A673 (cell line): ENCODE measurements at regions not wholly inside any gene's neighbourhood (a gene's known extent, or its start where the extent isn't known, plus 50 kb on each side); places are given as distances from the start of the nearest gene placed in this dataset.

Experiments
- BruUV-seq: library from RNA; stranded (reverse); fragments of 400-500 nt; replicated peaks from 2 replicates; lab custom pipeline; 2021; lab: Mats Ljungman, UMichigan
- CTCF ChIA-PET: fragments of 300-600 bp; sonication (Branson Sonifier 250); formaldehyde crosslinking; loops from one replicate; lab custom pipeline; 2022; ENCODE audit warnings: antibody characterized with exemption; lab: Charles Lee
- POLR2A ChIA-PET: fragments of 300-600 bp; sonication (Branson Sonifier 250); formaldehyde crosslinking; loops from one replicate; lab custom pipeline; 2022; ENCODE audit warnings: antibody characterized with exemption; ENCODE audit not compliant: low non-redundant PET; lab: Charles Lee
- DNase-seq: peaks from one replicate; pipeline ENCODE4 v3.0.0-alpha.2; 2015; ENCODE audit warnings: low spot score
- H3K27ac ChIP-seq: fragments of 200-600 bp; sonication (generic); 2 replicates; pipeline ENCODE4 v1.5.1; 2016; ENCODE audit warnings: mixed run types, low read depth, mild to moderate bottlenecking, mixed read lengths, antibody characterized with exemption, low read length; ENCODE audit not compliant: poor library complexity, severe bottlenecking
- H3K27me3 ChIP-seq: fragments of 200-600 bp; sonication (generic); replicated peaks from 2 replicates; pipeline ENCODE4 v1.6.1; 2017; ENCODE audit warnings: mixed run types, low read depth, mild to moderate bottlenecking, mixed read lengths, antibody characterized with exemption, low read length; ENCODE audit not compliant: insufficient read depth, poor library complexity
- H3K36me3 ChIP-seq: fragments of 200-600 bp; sonication (generic); 2 replicates; pipeline ENCODE4 v1.6.1; 2016; ENCODE audit warnings: mixed run types, mild to moderate bottlenecking, mixed read lengths, antibody characterized with exemption, low read length; ENCODE audit not compliant: insufficient read depth, poor library complexity, severe bottlenecking
- H3K4me1 ChIP-seq: fragments of 200-600 bp; sonication (generic); 2 replicates; pipeline ENCODE4 v1.6.1; 2017; ENCODE audit warnings: mixed run types, mild to moderate bottlenecking, mixed read lengths, antibody characterized with exemption, low read length; ENCODE audit not compliant: insufficient read depth, poor library complexity, severe bottlenecking
- H3K4me3 ChIP-seq: fragments of 200-600 bp; sonication (generic); 2 replicates; pipeline ENCODE4 v1.5.1; 2016; ENCODE audit warnings: low read depth, mixed run types, mild to moderate bottlenecking, mixed read lengths, low read length; ENCODE audit not compliant: poor library complexity, severe bottlenecking
- H3K9me3 ChIP-seq: fragments of 200-600 bp; sonication (generic); 2 replicates; pipeline ENCODE4 v1.6.1; 2016; ENCODE audit warnings: mixed run types, low read depth, mild to moderate bottlenecking, mixed read lengths, antibody characterized with exemption, low read length; ENCODE audit not compliant: poor library complexity, severe bottlenecking
- CTCF ChIP-seq: fragments of 300-800, 200-600 bp; sonication (generic); conservative IDR thresholded peaks from 2 replicates; pipeline ENCODE4 v1.5.1; 2017; ENCODE audit warnings: low read depth, mild to moderate bottlenecking, antibody characterized with exemption, low read length, moderate library complexity, mixed read lengths
- EZH2 ChIP-seq: fragments of 200-600 bp; sonication (generic); IDR thresholded peaks from 2 replicates; pipeline ENCODE4 v1.6.1; 2017; ENCODE audit warnings: borderline replicate concordance, low read depth, mild to moderate bottlenecking, mixed read lengths, antibody characterized with exemption, low read length; ENCODE audit not compliant: poor library complexity, severe bottlenecking
- intact Hi-C: fragments of 100-400 bp; cut with micrococcal nuclease; formaldehyde crosslinking; loops from one replicate; pipeline ENCODE4 v1.10.0; 2022; ENCODE audit not compliant: unreplicated experiment

- no TSS peak for BruUV-seq
- POLR2A ChIA-PET, result interaction anchor here (0.5 kb wide), 1 partner anchor 19 kb away, joined by 4 read pairs; no protein-coding TSS in a partner anchor
- TF ChIP-seq EZH2, result no peak
- TF ChIP-seq CTCF, result no peak
- H3K27me3 ChIP-seq, result no peaks in the 10 kb centered on the region
- intact Hi-C loops, result loop anchor here (5.0 kb wide), 1 partner anchor 68 kb away; no protein-coding TSS in a partner anchor
- H3K4me3 ChIP-seq, result no peak overlapping the region
- CTCF ChIA-PET, result no interaction called here
- H3K36me3 ChIP-seq, result no peaks in the 10 kb centered on the region
- DNase-seq, result no peak
- peaks cover 4% of the 10 kb centered on the region for H3K9me3 ChIP-seq
- H3K4me1 ChIP-seq, result peaks cover 49% of the 10 kb centered on the region
- no peak overlapping the region for H3K27ac ChIP-seq
These were observed 262.3 kb downstream of the PTBP2 start for GRCh38 chr1:96983866-96984265.

GRCh38 chr1:96987186-96987703, 265.7 kb downstream of the PTBP2 start:
- ChIA-PET CTCF (no interaction called here), POLR2A (no interaction called here)
- Histone ChIP-seq H3K36me3 (no peaks in the 10 kb centered on the region), H3K4me1 (peaks cover 15% of the 10 kb centered on the region), H3K4me3 (no peak overlapping the region), H3K27me3 (no peaks in the 10 kb centered on the region), H3K9me3 (peaks cover 4% of the 10 kb centered on the region), H3K27ac (no peak overlapping the region)
- DNase-seq, result no peak
- BruUV-seq, result no TSS peak
- no peak for TF ChIP-seq EZH2
- no peak for TF ChIP-seq CTCF
- intact Hi-C loops, result no loop called here

GRCh38 chr1:96989302-96989701, 267.7 kb downstream of the PTBP2 start:
- H3K9me3 ChIP-seq, result peaks cover 4% of the 10 kb centered on the region
- intact Hi-C loops, result no loop called here
- DNase-seq, result no peak
- BruUV-seq, result no TSS peak
- no peaks in the 10 kb centered on the region for H3K36me3 ChIP-seq
- TF ChIP-seq CTCF, result no peak
- no peak for TF ChIP-seq EZH2
- H3K27ac ChIP-seq, result no peak overlapping the region
- ChIA-PET CTCF (no interaction called here), POLR2A (no interaction called here)
- H3K4me3 ChIP-seq, result no peak overlapping the region
- H3K4me1 ChIP-seq, result no peaks in the 10 kb centered on the region
- no peaks in the 10 kb centered on the region for H3K27me3 ChIP-seq
